ENCODE measurements at regions not wholly inside any gene's neighbourhood (a gene's known extent, or its start where the extent isn't known, plus 50 kb on each side); places are given as distances from the start of the nearest gene placed in this dataset.

DNA sequence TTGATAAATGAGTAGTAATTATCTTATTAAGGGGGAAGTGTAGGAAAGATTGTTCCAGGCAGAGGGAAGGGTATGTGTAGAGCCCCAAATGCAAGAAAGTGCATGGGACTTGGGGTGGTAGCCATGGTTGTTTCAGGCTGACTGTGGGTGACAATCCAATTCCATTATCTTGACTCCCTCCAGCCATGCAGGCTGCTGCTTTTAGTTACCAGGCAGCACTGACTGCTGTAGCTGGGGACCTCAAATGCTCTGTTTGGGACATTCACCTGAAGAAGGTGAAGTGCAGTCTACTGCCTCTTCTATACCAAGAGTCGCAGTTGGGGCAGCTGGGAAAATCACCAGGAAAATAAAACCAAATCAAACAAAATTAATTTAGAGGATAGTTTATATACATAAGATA is 102.4 kb upstream of the NR3C1 start:
- TF ChIP-seq TEAD1 (CRISPR knock-in tag; IDR thresholded peaks at IDR 0.05) (no peak), JUN (CRISPR knock-in tag; IDR thresholded peaks at IDR 0.05) (no peak), RELA (CRISPR knock-in tag; IDR thresholded peaks at IDR 0.05; ENCODE audit: borderline replicate concordance) (no peak), HMGA2 (CRISPR knock-in tag; IDR thresholded peaks at IDR 0.05) (no peak), MLX (CRISPR knock-in tag; IDR thresholded peaks at IDR 0.05) (no peak), SP1 (CRISPR knock-in tag; conservative IDR thresholded peaks at IDR 0.05) (no peak)
- TF ChIP-seq, protein P1, sequence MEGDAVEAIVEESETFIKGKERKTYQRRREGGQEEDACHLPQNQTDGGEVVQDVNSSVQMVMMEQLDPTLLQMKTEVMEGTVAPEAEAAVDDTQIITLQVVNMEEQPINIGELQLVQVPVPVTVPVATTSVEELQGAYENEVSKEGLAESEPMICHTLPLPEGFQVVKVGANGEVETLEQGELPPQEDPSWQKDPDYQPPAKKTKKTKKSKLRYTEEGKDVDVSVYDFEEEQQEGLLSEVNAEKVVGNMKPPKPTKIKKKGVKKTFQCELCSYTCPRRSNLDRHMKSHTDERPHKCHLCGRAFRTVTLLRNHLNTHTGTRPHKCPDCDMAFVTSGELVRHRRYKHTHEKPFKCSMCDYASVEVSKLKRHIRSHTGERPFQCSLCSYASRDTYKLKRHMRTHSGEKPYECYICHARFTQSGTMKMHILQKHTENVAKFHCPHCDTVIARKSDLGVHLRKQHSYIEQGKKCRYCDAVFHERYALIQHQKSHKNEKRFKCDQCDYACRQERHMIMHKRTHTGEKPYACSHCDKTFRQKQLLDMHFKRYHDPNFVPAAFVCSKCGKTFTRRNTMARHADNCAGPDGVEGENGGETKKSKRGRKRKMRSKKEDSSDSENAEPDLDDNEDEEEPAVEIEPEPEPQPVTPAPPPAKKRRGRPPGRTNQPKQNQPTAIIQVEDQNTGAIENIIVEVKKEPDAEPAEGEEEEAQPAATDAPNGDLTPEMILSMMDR (IDR thresholded peaks at IDR 0.05), result no peak
- TF ChIP-seq, protein P2, sequence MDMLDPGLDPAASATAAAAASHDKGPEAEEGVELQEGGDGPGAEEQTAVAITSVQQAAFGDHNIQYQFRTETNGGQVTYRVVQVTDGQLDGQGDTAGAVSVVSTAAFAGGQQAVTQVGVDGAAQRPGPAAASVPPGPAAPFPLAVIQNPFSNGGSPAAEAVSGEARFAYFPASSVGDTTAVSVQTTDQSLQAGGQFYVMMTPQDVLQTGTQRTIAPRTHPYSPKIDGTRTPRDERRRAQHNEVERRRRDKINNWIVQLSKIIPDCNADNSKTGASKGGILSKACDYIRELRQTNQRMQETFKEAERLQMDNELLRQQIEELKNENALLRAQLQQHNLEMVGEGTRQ (CRISPR knock-in tag; IDR thresholded peaks at IDR 0.05), result no peak
